ENCODE measurements at regions not wholly inside any gene's neighbourhood (a gene's known extent, or its start where the extent isn't known, plus 50 kb on each side); places are given as distances from the start of the nearest gene placed in this dataset.

GRCh38 chr19:28318469-28319179 is 894.3 kb downstream of the UQCRFS1 start:
- Histone ChIP-seq H3K4me1 (ENCODE audit: control insufficient read depth, insufficient read depth, low read length) (no peaks in the 10 kb centered on the region), H3K27me3 (replicated peaks in 1 of 2; ENCODE audit: control insufficient read depth in 2 of 2, insufficient read depth in 2 of 2, low read length in 1 of 2) (no peaks in the 10 kb centered on the region), H4K20me1 (ENCODE audit: control insufficient read depth, insufficient read depth) (no peaks in the 10 kb centered on the region), H2AFZ (ENCODE audit: control insufficient read depth, low read depth, low read length) (no peak overlapping the region), H3K4me3 (no peak overlapping the region), H3K36me3 (ENCODE audit: control insufficient read depth in 2 of 2, insufficient read depth in 2 of 2, low read length in 1 of 2) (no peaks in the 10 kb centered on the region), H3K27ac (ENCODE audit: control insufficient read depth, insufficient read depth) (no peak overlapping the region), H3K9me3 (replicated peaks; ENCODE audit: control insufficient read depth, insufficient read depth, low read length) (no peaks in the 10 kb centered on the region; the same call in 2 of the 3 replicates), H3K4me2 (ENCODE audit: control insufficient read depth, insufficient read depth) (no peak overlapping the region), H3K9ac (ENCODE audit: control insufficient read depth, insufficient read depth, low read length) (no peak overlapping the region), H3K79me2 (ENCODE audit: control insufficient read depth, insufficient read depth, low read length) (no peaks in the 10 kb centered on the region)
- 38% methylated on average over 9 of the region's 9 CpGs for WGBS (ENCODE audit: insufficient coverage, insufficient replicate concordance, low lambda C conversion rate, missing lambda C conversion rate)
- DNase-seq (ENCODE audit: low read depth, low spot score) (no peak), ATAC-seq (no peak), FAIRE-seq (no peak)
- in situ Hi-C loops (cut with MboI) = no loop called here
- SMC1A ChIA-PET (ENCODE audit: uncharacterized antibody, unreplicated experiment) = no interaction called here
- RAD21 ChIA-PET (ENCODE audit: unreplicated experiment) = no interaction called here
- POLR2A ChIA-PET = no interaction called here
- CTCF ChIA-PET = interaction anchor here (1.2 to 2.3 kb wide), 3 partner anchors 76 to 352 kb away, joined by 4 to 7 read pairs (median 5); no protein-coding TSS in a partner anchor
- no TSS peak for BruUV-seq (replicated peaks)
- intact Hi-C loops (cut with micrococcal nuclease; ENCODE audit: unreplicated experiment) = no loop called here
- TF ChIP-seq ZBTB11 (CRISPR knock-in tag; IDR thresholded peaks at IDR 0.05) = no peak
- TF ChIP-seq RFX5 (IDR thresholded peaks at IDR 0.05; ENCODE audit: low read depth, low read length) = no peak
- no peak for TF ChIP-seq BCLAF1 (IDR thresholded peaks at IDR 0.05)
- TF ChIP-seq YY1 (IDR thresholded peaks at IDR 0.05; ENCODE audit: low read depth, low read length) = no peak
- TF ChIP-seq YBX1 (IDR thresholded peaks at IDR 0.05) = no peak
- no peak for TF ChIP-seq DPF2 (IDR thresholded peaks at IDR 0.05)
- no peak for TF ChIP-seq SREBF1 (IDR thresholded peaks at IDR 0.05; ENCODE audit: low read length)
